Right forelimb (tissue), 1 donor: ENCODE measurements at regions not wholly inside any gene's neighbourhood (a gene's known extent, or its start where the extent isn't known, plus 50 kb on each side); places are given as distances from the start of the nearest gene placed in this dataset.

Experiments used
- DNase-seq: peaks from one replicate; pipeline ENCODE4 v3.0.0-alpha.2; 2018

DNA sequence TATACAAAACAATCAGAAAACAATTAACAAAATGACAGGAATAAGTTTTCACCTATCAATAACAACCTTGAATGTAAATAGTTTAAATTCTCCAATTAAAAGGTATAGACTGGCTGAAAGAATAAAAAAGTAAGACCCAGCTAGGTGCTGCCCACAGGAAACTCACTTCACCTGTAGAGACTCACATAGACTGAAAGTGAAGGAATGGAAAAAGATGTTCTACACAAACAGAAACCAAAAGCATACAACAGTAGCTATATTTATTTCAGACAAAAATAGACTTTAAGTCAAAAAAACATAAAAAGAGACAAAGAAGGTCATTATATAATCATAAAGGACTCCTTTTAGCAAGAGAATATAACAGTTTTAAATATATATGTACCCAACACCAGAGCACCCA, 152.4 kb upstream of the PWP1 start:
- DNase-seq = no peak

DNA sequence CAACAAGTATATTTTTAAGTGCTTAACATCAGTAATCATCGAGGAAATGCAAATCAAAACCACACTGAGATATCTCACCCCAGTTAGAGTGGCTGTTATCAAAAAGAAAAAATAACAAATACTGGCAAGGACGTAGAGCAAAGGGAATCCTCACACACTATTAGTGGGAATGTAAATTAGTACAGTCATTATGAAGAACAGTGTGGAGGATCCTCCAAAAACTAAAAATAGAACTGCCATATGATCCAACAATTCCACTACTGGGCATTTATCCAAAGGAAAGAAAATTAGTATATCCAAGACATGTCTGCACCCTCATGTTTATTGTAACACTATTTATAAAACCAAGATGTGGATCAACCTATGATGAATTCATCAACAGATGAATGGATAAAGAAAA, 149.0 kb upstream of the PWP1 start:
- DNase-seq = no peak

DNA sequence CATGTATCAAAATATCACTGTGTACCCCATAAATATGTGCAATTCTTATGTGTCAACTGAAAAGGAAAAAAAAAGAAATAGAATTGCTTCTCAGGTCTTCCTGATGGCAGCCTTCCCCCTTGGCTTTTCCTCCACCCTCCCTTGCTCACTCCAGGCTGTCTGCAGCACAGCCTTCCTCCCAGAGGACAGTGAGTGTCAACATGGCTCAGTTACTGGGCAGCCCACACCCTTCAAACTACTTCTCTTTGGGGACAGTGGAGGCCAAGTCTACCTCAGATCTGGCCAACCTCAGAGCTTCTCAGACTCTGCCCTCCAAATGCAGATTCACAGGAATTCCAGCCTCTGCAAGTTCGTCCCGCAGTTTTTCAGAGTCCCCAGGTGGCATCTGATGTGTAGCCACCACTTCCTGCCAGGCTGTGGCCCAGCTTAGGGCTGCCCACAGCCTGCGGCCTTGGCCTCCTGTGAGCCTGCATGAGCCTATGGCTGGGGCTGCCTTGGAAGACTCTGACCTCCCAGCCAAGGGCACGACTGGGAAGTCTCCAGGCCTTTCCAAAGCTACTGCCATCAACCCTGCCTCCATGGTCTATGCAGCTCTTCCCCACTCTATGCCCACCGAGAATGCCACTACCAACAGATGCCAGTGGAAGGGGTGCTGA, 148.0 kb upstream of the PWP1 start:
- no peak for DNase-seq

- no peak for DNase-seq
Observed at GRCh38 chr12:107539196-107539939, 146.2 kb upstream of the PWP1 start.

DNA sequence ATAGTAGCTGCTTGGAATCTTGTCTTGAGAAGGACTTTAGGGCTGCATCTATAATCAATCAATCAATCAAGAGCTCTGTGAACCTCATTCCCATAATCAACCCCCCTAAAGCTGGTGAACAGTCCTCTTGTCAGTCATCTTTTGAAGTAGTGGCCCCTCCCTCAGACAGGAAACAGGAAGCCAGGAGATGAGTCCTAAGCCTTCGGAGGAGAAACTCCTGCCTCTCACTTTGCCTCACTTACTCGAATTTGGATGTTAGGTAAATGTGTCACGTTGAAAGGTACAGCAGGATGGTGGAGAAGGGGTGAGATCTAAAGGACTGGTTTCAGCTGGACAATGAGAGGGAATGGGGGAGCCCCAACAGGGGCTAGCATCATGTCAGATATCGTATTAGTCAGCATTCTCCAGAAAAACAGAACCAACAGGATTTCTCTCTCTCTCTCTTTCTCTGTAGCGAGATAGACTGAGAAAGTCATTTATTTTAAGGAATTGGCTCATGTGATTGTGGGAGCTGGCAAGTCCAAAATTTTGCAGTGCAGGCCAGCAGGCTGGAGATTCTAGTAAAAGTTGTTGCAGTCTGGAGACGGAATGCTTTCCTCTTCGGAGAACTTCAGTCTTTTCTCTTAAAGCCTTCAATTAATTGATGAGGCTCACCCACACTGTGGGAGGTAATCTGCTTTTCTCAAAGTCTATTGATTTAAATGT, 144.4 kb upstream of the PWP1 start:
- DNase-seq = no peak

DNA sequence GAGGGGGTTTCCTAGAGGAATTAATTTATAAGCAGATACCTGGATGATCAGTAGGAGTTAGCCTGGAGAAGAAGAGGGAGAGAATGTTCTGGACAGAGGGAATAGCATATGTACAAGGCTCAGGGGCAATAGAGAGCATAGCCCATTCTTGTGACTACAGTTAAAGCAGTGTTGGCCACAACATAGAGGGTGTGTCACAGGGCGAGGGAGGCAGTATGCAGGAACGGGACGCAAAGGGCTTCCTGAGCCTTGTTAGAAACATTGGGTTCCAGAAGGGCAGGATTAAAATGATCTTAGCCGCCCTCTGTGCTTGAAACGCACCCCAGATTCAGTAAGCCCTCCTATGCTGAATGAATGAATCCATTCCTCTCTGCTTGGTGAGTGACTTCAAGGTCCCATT, 142.2 kb upstream of the PWP1 start:
- no peak for DNase-seq

- no peak for DNase-seq
Observed at GRCh38 chr12:107543841-107544240, 141.8 kb upstream of the PWP1 start.

- no peak for DNase-seq
Observed at GRCh38 chr12:107544937-107545336, 140.7 kb upstream of the PWP1 start.

- peak; percentile 66 for DNase-seq
Observed at GRCh38 chr12:107545737-107546353, 139.8 kb upstream of the PWP1 start.

DNA sequence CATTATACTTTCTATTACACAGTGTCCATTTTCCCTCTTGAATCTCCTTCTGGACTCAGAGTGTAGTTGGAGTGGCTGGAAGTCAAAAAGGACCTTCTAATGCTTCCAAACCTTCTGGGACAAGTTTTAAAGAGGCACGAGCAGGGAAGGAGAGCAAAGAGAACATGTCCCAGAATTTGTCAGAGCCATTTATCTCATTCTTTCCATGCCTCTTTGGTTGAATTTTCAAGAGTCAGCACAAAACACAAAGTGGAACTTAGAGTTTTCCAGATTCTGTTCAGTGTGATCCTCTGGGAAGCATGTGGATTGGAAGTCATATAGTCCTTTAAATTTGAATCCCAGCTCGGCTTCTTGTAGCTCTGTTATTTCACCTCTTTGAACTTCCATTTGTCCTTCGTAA, 138.2 kb upstream of the PWP1 start:
- no peak for DNase-seq

DNA sequence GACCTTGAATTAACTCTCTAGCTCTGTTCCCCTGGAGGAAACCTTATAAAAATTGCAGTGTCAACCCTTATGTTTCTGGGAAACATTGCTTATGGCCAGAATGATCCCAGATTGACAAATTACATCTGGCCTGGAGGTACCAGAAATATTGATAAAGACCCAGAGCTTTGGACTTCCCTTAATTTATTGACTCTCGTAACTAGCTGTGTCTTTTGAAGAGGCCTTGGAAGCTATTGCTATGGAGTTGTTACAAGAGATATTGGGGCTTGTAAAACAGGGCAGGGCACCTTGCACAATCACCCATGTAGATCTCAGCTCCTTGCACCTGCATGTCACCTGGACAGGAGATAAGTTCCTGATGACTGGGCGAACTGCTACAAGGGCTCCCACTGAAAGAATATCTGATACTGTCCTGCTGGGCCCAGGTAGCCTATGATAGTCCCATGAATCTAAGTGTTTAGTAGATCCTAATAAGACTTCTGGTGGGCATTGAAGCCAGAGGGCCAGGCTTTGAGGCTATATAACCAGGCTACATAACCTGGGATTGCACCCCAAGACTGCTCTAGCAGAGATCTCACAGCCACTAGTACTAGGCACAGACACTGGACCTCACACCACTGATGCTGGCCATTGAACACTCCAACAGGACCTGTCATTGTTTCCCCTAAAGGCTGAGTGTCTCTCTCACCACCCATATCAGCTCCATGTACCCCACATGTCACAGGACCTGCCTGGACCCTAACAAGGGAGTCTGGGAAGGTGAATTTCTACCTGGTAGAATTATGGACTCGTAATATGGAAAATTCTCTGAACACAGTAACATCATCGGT, 135.7 kb upstream of the PWP1 start:
- DNase-seq = no peak

GRCh38 chr12:107551434-107551833, 134.2 kb upstream of the PWP1 start:
- DNase-seq = no peak

DNA sequence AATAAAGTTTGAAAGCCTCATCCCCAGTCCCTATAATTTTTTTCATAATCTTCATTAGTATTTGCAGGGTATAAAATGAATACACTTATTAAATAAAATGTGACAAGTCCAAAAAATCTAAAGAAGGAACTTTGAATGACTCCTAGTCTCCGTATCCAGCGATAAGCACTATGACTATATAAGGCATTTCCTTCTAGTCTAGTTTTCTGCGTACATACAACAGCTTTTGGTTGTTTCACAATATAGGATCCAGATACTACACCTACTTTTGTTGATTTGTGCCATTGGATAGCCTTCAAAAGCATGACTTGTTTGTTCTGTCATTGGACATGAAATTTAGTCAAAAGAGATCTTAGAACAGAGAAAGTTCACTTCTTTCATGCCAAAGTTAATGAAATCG, 133.3 kb upstream of the PWP1 start:
- DNase-seq = no peak

- DNase-seq = no peak
Observed at GRCh38 chr12:107553211-107553765, 132.3 kb upstream of the PWP1 start.

DNA sequence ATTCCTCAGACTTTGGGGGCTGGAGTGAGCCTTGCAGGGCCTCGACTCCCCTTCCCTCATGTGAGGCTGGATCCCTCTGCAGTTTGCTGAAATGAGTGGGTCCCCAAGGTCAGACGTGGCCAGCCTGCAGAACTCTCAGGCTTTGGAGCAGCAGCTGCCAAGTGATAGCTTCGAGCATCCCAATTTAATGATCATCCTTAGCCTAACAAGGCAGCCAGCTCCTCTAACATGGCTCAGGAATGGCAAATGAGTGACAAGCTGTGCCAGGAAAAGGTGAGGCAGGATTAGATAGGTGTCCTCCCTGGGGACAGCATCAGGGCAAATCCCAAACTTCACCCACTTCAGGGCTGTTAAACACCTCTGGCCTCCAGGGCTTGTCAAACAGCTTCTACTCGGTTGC, 130.7 kb upstream of the PWP1 start:
- DNase-seq = no peak

- DNase-seq = no peak
Observed at GRCh38 chr12:107557026-107557425, 128.6 kb upstream of the PWP1 start.

GRCh38 chr12:107557589-107558100, 128.0 kb upstream of the PWP1 start:
- no peak for DNase-seq

- no peak for DNase-seq
Observed at GRCh38 chr12:107558141-107558815, 127.3 kb upstream of the PWP1 start.

DNA sequence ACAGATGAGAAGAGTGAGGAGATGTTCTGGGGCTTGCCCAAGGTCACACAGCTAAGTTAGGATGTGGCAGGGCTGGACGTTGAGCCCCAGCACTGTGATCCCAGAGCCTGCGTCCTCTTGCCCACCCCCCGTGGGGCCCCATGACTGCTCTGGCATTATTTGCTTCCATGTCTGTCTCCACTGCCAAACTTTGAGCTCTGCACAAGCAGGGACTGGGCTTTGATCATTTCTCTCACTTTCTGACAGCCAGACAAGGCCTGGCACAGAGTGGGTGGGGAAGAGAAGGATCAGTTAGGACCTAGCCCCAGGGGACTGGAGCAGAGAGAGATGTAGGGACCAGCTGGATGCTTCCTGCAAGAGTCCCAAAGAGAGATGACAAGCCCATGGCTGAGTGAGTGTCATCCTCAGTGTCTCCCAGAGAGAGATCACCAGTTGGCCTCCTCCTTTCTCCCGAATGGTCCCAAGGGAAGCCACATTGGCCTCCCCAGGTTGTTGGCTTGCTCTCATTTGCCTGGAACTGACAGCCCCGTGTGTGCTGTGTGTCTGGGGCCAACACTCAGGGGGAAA, 126.7 kb upstream of the PWP1 start:
- no peak for DNase-seq

GRCh38 chr12:107560165-107560898, 125.3 kb upstream of the PWP1 start:
- no peak for DNase-seq

DNA sequence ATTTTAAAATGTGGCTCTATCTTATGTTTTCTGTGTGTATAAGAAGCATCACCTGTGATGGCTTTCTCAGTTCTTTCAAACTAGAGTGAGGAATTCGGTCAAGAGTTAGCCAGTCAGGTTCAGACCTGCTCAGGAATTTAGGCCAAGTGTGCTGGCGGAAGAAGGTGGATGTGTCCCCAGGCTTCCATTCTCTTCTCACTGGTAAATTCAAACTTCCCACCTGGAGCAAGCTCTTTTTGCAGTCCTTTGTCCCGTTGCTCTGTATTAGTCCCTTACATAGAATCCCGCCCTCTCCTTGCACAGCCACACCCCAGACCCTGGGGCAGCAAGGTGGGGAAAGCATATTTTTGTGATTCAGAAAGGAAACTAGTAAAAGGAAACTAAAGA, 124.7 kb upstream of the PWP1 start:
- no peak for DNase-seq
